Loucy (cell line): ENCODE measurements at regions not wholly inside any gene's neighbourhood (a gene's known extent, or its start where the extent isn't known, plus 50 kb on each side); places are given as distances from the start of the nearest gene placed in this dataset.

Experiments
- H2AFZ ChIP-seq: fragments of 200-600 bp; sonication (generic); 2 replicates; pipeline ENCODE4 v1.6.0; 2016; ENCODE audit warnings: antibody characterized with exemption, mild to moderate bottlenecking, low read length, moderate library complexity
- H3F3A ChIP-seq: fragments of 200-600 bp; 2 replicates; pipeline ENCODE4 v1.6.0; 2016; ENCODE audit warnings: antibody characterized with exemption, low read depth, mild to moderate bottlenecking
- H3K27me3 ChIP-seq: fragments of 200-600 bp; sonication (generic); 2 replicates; pipeline ENCODE4 v1.6.1; 2014; ENCODE audit warnings: low read length, mild to moderate bottlenecking; ENCODE audit not compliant: insufficient read depth, poor library complexity, severe bottlenecking
- H3K36me3 ChIP-seq: fragments of 200-600 bp; sonication (generic); 2 replicates; pipeline ENCODE4 v1.6.1; 2016; ENCODE audit warnings: low read length; ENCODE audit not compliant: insufficient read depth
- H3K4me1 ChIP-seq: fragments of 200-600 bp; sonication (generic); 2 replicates; pipeline ENCODE4 v1.5.1; 2014; ENCODE audit warnings: low read length, mild to moderate bottlenecking; ENCODE audit not compliant: insufficient read depth, poor library complexity, severe bottlenecking
- H3K4me2 ChIP-seq: fragments of 200-600 bp; sonication (generic); 2 replicates; pipeline ENCODE4 v1.6.0; 2014; ENCODE audit warnings: antibody characterized with exemption, low read length, low read depth, mild to moderate bottlenecking; ENCODE audit not compliant: poor library complexity, severe bottlenecking
- H3K4me3 ChIP-seq: fragments of 200-600 bp; sonication (generic); 2 replicates; pipeline ENCODE4 v1.5.1; 2014; ENCODE audit warnings: low read length, mild to moderate bottlenecking, mixed read lengths; ENCODE audit not compliant: poor library complexity, severe bottlenecking
- H3K79me2 ChIP-seq: fragments of 200-600 bp; sonication (generic); 2 replicates; pipeline ENCODE4 v1.6.1; 2014; ENCODE audit warnings: low read length; ENCODE audit not compliant: insufficient read depth
- H3K9ac ChIP-seq: fragments of 200-600 bp; sonication (generic); 2 replicates; pipeline ENCODE4 v1.6.0; 2014; ENCODE audit warnings: mild to moderate bottlenecking, low read depth, low read length, moderate library complexity; ENCODE audit not compliant: poor library complexity, severe bottlenecking
- H3K9me2 ChIP-seq: fragments of 200-600 bp; sonication (generic); replicated peaks from 2 replicates; pipeline ENCODE4 v1.6.1; 2016; ENCODE audit warnings: low read depth, low read length, mixed read lengths
- H3K9me3 ChIP-seq: fragments of 200-600 bp; sonication (generic); 2 replicates; pipeline ENCODE4 v1.6.1; 2014; ENCODE audit warnings: mild to moderate bottlenecking, antibody characterized with exemption, low read length, low read depth; ENCODE audit not compliant: insufficient read depth
- H4K20me1 ChIP-seq: fragments of 200-600 bp; sonication (generic); 2 replicates; pipeline ENCODE4 v1.6.0; 2014; ENCODE audit warnings: antibody characterized with exemption, low read length, mild to moderate bottlenecking; ENCODE audit not compliant: insufficient read depth, poor library complexity, severe bottlenecking
- CTCF ChIP-seq: fragments of 200-600 bp; sonication (generic); conservative IDR thresholded peaks from 2 replicates; pipeline ENCODE4 v1.5.1; 2014; ENCODE audit warnings: mild to moderate bottlenecking, antibody characterized with exemption, low read length
- EZH2phosphoT487 ChIP-seq: fragments of 200-600 bp; IDR thresholded peaks from 2 replicates; pipeline ENCODE4 v1.6.1; 2018; ENCODE audit warnings: antibody characterized with exemption, mild to moderate bottlenecking, moderate library complexity, borderline replicate concordance

GRCh38 chr7:112887337-112887736 lies 97.1 kb upstream of the TMEM168 start:
- H3F3A ChIP-seq: no peaks in the 10 kb centered on the region
- TF ChIP-seq CTCF: no peak
- TF ChIP-seq EZH2phosphoT487: no peak
- no peak overlapping the region for H3K4me3 ChIP-seq
- H2AFZ ChIP-seq: no peak overlapping the region
- H4K20me1 ChIP-seq: peaks cover 4% of the 10 kb centered on the region
- H3K9me3 ChIP-seq: no peaks in the 10 kb centered on the region; the same call in 1 of the 2 replicates
- no peak overlapping the region for H3K9ac ChIP-seq
- H3K9me2 ChIP-seq: no peaks in the 10 kb centered on the region
- H3K4me2 ChIP-seq: no peak overlapping the region
- peaks cover 60% of the 10 kb centered on the region; the same call in 1 of the 2 replicates for H3K36me3 ChIP-seq
- H3K4me1 ChIP-seq: peaks cover 4% of the 10 kb centered on the region
- H3K79me2 ChIP-seq: peaks cover 4% of the 10 kb centered on the region; the same call in 1 of the 2 replicates
- H3K27me3 ChIP-seq: no peaks in the 10 kb centered on the region

GRCh38 chr7:112886208-112886607 lies 96.0 kb upstream of the TMEM168 start:
- Histone ChIP-seq H3K4me3 (no peak overlapping the region), H4K20me1 (peaks cover 4% of the 10 kb centered on the region), H3K9me3 (no peaks in the 10 kb centered on the region; the same call in 1 of the 2 replicates), H3K27me3 (no peaks in the 10 kb centered on the region), H3K9me2 (no peaks in the 10 kb centered on the region), H2AFZ (no peak overlapping the region), H3K9ac (no peak overlapping the region), H3K4me1 (peaks cover 4% of the 10 kb centered on the region), H3K79me2 (peaks cover 4% of the 10 kb centered on the region; the same call in 1 of the 2 replicates), H3K4me2 (no peak overlapping the region), H3F3A (no peaks in the 10 kb centered on the region), H3K36me3 (peaks cover 55% of the 10 kb centered on the region; the same call in 1 of the 2 replicates)
- no peak for TF ChIP-seq CTCF
- no peak for TF ChIP-seq EZH2phosphoT487

- no peaks in the 10 kb centered on the region for H3K27me3 ChIP-seq
- H3F3A ChIP-seq: no peaks in the 10 kb centered on the region
- no peaks in the 10 kb centered on the region for H3K9me2 ChIP-seq
- no peak overlapping the region for H2AFZ ChIP-seq
- H3K4me2 ChIP-seq: no peak overlapping the region
- H3K9ac ChIP-seq: no peak overlapping the region
- no peak for TF ChIP-seq EZH2phosphoT487
- no peaks in the 10 kb centered on the region; the same call in 1 of the 2 replicates for H3K9me3 ChIP-seq
- peaks cover 1% of the 10 kb centered on the region for H4K20me1 ChIP-seq
- H3K79me2 ChIP-seq: no peaks in the 10 kb centered on the region; the same call in 1 of the 2 replicates
- H3K4me3 ChIP-seq: no peak overlapping the region
- H3K36me3 ChIP-seq: peaks cover 43% of the 10 kb centered on the region; the same call in 1 of the 2 replicates
- H3K4me1 ChIP-seq: peaks cover 4% of the 10 kb centered on the region
Measured at GRCh38 chr7:112882991-112883390, 92.8 kb upstream of the TMEM168 start.

- Histone ChIP-seq H3K4me2 (no peak overlapping the region), H4K20me1 (no peaks in the 10 kb centered on the region), H3K79me2 (no peaks in the 10 kb centered on the region; the same call in 1 of the 2 replicates), H3F3A (no peaks in the 10 kb centered on the region), H2AFZ (no peak overlapping the region), H3K27me3 (no peaks in the 10 kb centered on the region), H3K9ac (no peak overlapping the region), H3K9me2 (no peaks in the 10 kb centered on the region), H3K4me3 (no peak overlapping the region), H3K4me1 (peaks cover 4% of the 10 kb centered on the region), H3K36me3 (peaks cover 44% of the 10 kb centered on the region), H3K9me3 (no peaks in the 10 kb centered on the region; the same call in 1 of the 2 replicates)
- TF ChIP-seq CTCF (no peak), EZH2phosphoT487 (no peak)
Measured at GRCh38 chr7:112882511-112882910, 92.3 kb upstream of the TMEM168 start.
